Non-pigmented ciliary epithelial cell (primary cell): ENCODE measurements at regions not wholly inside any gene's neighbourhood (a gene's known extent, or its start where the extent isn't known, plus 50 kb on each side); places are given as distances from the start of the nearest gene placed in this dataset.

Experiments
- DNase-seq: peaks from one replicate; pipeline ENCODE4 v3.0.0-alpha.2; 2010; ENCODE audit warnings: low read depth

DNA sequence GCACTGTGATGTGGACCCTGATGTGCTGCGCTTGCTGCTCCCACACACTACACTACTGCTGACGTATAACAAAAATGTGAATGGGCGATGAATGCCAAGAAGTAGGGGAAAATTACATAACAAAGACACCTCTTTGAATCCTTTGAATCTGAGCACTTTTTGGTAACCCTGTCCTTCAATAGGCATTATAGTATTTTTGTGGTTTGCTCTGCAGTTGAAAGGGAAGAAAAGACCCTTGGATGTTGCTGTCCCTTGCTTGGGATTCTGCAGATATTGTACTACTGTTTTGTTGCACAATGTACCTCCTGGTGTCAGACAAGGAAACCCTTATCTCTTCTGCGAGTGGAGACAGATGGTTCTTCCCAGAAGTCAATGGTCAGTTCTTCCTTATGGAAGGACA, 124.8 kb upstream of the UBE3A start:
- no peak for DNase-seq

DNA sequence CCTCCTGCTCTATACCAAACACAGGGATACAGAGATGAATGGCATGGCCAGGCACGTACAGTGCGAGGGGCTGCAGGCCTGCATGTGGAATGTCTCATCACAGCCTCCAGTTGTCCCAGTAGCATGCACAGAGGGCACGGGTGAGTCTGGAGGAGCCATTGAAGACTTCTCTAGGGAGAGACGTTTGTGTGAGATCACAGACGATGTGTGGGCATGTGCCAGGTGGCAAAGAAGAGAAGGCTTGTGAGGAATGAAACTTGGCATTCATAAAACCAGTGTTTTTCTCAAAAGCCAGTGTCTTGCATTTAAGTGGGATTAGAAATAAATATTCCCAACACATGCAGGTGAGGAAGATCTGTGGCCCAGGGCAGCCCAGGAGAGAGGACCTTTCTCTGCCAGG, 119.1 kb upstream of the UBE3A start:
- DNase-seq, result no peak

DNA sequence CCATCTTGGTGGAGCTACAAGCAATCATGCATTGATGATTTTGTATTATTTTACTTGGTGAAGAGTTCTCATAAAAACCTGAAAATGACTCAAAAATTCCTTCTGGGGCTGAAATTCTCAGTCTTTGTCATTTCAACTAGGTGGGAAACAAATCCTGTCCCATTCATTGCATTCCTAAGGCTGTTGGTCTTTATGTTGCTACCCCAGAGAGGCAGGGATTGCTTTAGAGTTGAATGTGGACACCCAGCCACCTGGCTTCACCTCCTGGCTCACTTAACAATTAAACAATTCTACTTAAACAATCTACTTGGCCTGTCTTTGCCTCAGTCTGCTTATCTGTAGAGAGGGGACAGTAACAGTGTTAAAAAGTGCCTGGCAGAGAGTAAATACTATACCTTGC, 117.3 kb upstream of the UBE3A start:
- DNase-seq, result no peak

- DNase-seq, result no peak
These were observed 115.8 kb upstream of the UBE3A start for GRCh38 chr15:25554640-25555039.

DNA sequence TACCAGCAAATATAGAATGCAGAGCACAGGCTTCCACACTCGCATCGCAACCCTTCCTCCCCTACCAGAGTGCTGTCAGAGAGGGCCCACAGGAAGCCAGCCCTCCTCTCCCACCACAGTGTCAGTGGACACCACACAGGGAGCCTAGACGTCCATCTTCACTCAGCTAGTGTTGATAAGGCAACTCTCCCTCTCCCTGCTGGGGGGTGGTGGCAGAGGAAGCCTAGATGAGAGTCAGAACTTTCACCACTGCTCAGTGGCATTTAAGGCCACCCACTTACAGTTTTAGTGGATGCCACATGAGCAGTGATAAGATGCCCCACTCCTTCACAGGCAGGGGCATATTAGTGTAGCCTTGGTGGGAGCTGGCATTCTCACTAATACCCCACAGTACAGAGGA, 109.8 kb upstream of the UBE3A start:
- DNase-seq, result no peak

- no peak for DNase-seq
These were observed 107.1 kb upstream of the UBE3A start for GRCh38 chr15:25545889-25546288.

DNA sequence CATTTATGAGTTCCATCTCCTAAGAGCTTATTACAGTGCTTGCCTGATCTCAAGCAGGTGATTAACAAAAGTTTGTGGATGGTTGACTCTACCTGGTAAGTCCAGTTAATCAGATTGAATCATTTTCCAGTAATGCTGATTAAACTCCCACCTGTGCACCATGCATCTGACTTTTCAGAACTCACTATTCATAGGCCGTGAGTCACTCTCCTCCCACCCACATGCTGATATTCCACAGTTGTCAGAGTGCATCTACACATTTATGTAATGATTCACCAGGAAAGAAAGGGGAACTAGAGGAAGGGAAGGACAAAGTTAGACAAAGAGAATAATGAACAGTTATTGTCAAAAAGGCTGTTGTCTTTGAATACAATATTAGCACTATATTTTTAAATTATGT, 106.2 kb upstream of the UBE3A start:
- no peak for DNase-seq

GRCh38 chr15:25544076-25544475, 105.3 kb upstream of the UBE3A start:
- DNase-seq, result no peak

DNA sequence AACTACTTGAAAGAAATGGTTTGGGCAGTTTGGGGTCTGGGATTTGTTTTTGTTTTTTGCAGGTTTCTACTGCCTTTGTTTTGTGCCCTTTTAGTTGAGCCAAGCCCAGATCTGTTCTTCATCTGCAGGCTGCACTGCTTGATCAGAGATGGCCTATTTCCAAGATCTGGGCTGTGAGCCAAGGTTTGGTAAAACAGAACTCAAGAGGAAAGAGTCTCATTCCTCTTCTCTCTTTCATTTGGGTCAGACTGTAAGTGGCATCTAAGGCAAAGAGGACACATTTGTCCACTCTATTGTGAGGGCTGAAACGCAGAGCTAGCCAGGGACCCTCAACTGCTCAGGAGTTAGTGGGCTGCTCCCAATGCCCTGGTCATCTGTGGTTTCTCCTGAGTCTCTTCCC, 104.4 kb upstream of the UBE3A start:
- no peak for DNase-seq

GRCh38 chr15:25541228-25541627, 102.4 kb upstream of the UBE3A start:
- no peak for DNase-seq

DNA sequence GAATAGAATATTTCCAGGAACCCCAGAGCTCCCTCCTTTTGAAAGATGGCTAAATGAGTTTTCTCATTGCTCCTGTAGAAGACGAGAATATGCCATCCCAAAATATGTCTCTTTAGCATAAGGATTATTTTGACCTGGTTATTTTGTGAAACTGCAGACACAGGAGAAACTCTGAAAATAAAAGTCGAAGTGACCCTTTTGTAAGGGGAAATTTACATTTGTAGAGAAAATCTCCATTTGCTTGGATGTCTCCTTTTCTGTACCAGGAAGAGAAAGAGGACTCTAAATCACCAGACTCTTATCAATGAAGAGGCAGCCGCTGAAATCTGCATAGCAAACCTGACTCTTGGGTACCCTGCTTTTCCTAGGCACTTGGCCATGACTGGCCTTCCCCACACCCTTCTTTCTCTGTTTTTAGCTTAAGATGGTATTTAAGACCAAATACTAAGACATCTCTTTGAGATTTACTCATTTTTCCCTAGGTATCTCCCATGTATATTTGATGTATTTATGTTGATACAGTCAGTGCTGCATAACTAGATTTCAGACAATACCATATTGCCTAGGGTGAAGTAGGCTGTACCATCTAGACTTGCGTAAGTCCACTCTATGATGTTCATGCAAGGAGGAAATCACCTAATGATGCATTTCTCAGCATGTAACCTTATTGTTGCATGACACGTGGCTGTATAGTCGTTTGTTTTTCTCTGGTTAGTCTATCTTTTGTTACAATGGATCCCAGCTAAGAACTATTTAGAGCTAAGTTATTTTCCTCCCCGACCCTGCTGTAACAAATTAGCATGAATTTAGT, 98.2 kb upstream of the UBE3A start:
- DNase-seq, result no peak

- no peak for DNase-seq
These were observed 97.0 kb upstream of the UBE3A start for GRCh38 chr15:25535866-25536265.

DNA sequence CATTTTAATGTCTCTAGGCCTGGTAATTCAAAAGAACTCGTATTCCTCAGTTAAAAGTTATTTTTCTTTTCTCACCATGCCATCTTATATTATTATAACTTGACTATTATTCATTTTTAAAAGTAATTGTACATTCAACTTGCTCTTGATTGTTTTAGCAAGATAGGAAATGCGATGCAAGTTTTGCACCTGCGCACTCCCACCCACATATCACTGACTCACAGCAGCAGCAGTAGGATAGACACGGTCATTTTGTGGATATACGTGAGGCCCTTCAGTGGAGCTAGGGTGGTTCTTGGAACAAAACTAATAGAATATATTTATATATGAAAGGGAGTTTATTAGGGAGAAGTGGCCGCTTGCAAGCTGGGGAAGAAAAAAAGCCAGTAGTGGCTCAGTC, 95.5 kb upstream of the UBE3A start:
- no peak for DNase-seq

DNA sequence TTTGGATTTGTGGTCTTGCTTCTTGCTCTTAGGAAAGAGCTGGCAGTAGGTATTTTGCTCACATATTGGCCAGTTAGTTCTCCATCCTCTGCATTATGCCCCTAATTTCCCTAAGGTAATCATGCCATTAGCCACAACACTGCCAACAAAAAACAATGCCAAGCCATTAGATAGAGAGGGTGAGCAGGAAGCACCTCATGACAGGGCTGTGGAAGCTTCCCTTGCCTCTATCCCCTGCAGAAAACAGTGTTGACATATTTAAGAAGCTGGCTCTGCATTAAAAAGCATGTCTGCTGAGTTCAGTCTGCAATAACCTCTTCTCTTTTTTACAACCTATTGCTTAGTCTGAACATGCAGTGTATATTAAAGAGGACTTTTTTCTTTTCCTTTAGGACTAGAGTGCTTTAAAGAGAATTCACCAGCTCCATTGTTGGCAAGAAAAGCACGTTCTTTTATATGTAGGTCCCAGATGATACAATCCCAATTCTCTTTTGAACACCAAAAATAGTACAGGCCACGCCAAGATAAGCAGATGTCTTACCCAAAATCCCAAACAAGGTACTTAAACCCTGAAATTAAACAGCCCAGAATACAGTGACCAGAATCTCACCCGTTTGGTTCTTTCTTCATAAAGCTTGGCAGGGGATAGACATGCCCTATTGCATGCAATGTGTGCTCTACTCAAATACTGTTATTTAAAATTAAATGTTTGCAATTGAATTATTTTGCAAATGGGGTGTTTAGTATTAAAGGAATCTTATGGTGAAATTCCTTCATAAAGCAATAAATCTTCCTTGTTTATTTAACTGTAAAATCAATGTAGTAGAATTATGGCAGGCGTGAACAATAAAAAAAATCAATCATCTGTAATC, 93.7 kb upstream of the UBE3A start:
- no peak for DNase-seq

GRCh38 chr15:25529774-25530173, 91.0 kb upstream of the UBE3A start:
- no peak for DNase-seq

- no peak for DNase-seq
These were observed 88.3 kb upstream of the UBE3A start for GRCh38 chr15:25527118-25527517.

DNA sequence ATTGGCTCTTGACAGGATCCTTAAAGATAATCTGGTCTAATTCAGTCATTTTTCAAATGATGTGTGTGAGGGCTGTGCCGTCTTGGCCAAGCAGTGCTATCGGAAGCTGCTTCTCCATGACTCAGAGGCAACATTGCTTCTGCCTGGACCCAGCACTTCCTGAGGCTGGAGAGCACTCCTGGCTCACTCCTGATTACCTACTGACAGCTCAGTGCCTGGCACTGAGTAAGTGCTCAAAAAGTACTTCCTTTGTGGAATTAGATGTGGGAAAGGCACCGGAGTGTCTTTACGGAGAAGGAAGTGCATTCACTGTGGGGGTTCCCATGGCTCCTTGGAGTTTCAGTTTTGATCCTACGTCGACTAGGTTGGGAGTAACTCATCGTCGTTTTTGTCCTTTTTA, 86.9 kb upstream of the UBE3A start:
- DNase-seq, result no peak

GRCh38 chr15:25515633-25516032, 76.8 kb upstream of the UBE3A start:
- no peak for DNase-seq

DNA sequence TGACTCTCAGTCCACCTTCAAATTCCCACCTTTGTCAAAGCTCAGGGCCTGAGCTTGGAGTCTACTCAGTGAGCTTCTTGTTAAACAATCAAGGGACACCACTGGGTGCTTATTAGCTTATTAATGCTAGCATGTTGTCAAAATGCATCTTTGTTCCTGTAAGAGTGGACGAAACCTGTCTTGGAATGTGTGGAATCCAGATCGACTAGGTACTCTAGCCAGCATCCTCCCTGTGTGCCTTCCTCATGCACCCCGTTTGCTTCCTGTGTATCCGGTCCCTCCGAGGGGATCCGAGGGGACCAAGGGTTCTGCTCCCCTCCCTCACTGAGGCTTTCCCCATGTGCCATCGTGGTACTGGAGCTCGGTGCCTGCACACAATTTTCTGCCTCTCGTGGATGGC, 75.7 kb upstream of the UBE3A start:
- no peak for DNase-seq

- DNase-seq, result no peak
These were observed 74.1 kb upstream of the UBE3A start for GRCh38 chr15:25512957-25513356.

- no peak for DNase-seq
These were observed 71.3 kb upstream of the UBE3A start for GRCh38 chr15:25510146-25510545.

DNA sequence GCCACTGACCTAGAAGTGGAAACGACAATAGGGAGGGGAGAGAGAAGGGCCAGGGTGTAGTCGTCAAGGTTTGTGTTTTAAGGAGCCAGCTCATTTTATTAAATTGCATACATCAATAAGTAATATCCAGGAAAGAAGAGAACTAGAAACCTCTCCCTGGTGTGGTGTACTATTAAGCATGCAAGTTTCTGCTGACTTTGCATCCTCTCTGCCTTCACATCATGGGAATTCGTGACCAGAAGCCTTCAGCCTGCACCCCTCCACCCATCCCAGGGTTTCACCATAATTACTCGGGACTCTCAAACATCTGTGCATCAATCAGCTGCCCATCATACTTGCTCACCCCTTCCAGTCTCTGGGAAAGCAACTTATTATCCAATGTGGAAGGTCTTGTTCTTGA, 70.9 kb upstream of the UBE3A start:
- no peak for DNase-seq

DNA sequence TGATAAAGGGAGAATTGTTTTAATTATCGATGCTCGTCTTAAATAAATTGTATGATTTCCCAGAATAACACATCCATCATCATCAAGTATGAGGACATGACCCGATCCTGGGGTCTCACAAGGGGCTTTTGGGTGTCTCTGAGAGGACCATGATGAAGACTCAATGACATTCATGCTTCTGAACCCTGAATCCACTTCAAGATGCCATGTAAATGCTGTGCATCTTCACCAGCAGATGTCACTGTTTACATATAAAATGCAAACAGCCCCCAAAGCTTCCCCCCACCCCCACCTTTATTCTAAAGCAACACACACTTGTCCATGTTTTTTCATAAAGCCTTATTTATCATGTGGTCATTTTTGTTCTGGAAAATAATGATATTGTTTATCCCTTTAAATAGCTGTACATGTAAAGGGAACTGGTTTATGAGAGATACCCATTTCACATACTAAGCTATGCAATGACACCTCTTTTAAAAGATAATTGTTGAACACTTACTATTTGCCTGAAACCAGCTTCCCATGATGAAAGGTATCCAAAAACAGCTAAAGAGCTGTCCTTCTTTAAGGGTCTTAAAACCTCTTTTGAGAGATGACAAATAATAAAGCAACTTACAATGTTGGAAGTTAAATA, 69.7 kb upstream of the UBE3A start:
- no peak for DNase-seq
